PC-9 (cell line): ENCODE measurements at regions not wholly inside any gene's neighbourhood (a gene's known extent, or its start where the extent isn't known, plus 50 kb on each side); places are given as distances from the start of the nearest gene placed in this dataset.

ENCODE experiments used
- BruUV-seq: library from RNA; stranded (reverse); fragments of 400-500 nt; replicated peaks from 2 replicates; lab custom pipeline; 2021; lab: Mats Ljungman, UMichigan
- CTCF ChIA-PET: fragments of 300-600 bp; sonication (Branson Sonifier 250); formaldehyde crosslinking; loops from one replicate; lab custom pipeline; 2022; ENCODE audit warnings: antibody characterized with exemption; lab: Charles Lee
- POLR2A ChIA-PET: fragments of 300-600 bp; sonication (Branson Sonifier 250); formaldehyde crosslinking; loops from one replicate; lab custom pipeline; 2022; ENCODE audit warnings: antibody characterized with exemption; ENCODE audit not compliant: unreplicated experiment; lab: Charles Lee
- DNase-seq, 2 experiments: peaks; one replicate each; pipeline versions ENCODE4 v3.0.0 to v3.0.0-alpha.2; 2015 to 2022; ENCODE audit warnings: mixed read lengths in 1 of 2
- H2AFZ ChIP-seq: fragments of 200-600 bp; sonication (generic); 2 replicates; pipeline ENCODE4 v1.8.1; 2017; ENCODE audit warnings: antibody characterized with exemption
- H3F3A ChIP-seq: fragments of 200-600 bp; sonication (generic); 2 replicates; pipeline ENCODE4 v1.8.1; 2017; ENCODE audit warnings: antibody characterized with exemption, mild to moderate bottlenecking, low read depth; ENCODE audit not compliant: insufficient read depth
- H3K27ac ChIP-seq: fragments of 200-600 bp; sonication (generic); 2 replicates; pipeline ENCODE4 v1.6.1; 2016; ENCODE audit warnings: mixed run types
- H3K27me3 ChIP-seq: fragments of 200-600 bp; sonication (generic); 2 replicates; pipeline ENCODE4 v1.6.1; 2016; ENCODE audit warnings: low read depth, mixed run types; ENCODE audit not compliant: insufficient read depth
- H3K36me3 ChIP-seq: fragments of 200-600 bp; sonication (generic); 2 replicates; pipeline ENCODE4 v1.6.1; 2016; ENCODE audit warnings: low read depth, mixed run types
- H3K4me1 ChIP-seq: fragments of 200-600 bp; sonication (generic); replicated peaks from 2 replicates; pipeline ENCODE4 v1.6.1; 2016; ENCODE audit warnings: mixed run types; ENCODE audit not compliant: insufficient read depth
- H3K4me2 ChIP-seq: fragments of 200-600 bp; sonication (generic); 2 replicates; pipeline ENCODE4 v1.6.1; 2017; ENCODE audit warnings: mixed run types
- H3K4me3 ChIP-seq: fragments of 200-600 bp; sonication (generic); 2 replicates; pipeline ENCODE4 v1.6.1; 2016; ENCODE audit warnings: mixed run types
- H3K79me2 ChIP-seq: fragments of 200-600 bp; sonication (generic); 2 replicates; pipeline ENCODE4 v1.6.1; 2017; ENCODE audit warnings: low read depth, mixed run types
- H3K9me2 ChIP-seq: fragments of 200-600 bp; sonication (generic); 2 replicates; pipeline ENCODE4 v1.8.1; 2017; ENCODE audit warnings: mild to moderate bottlenecking; ENCODE audit not compliant: insufficient read depth
- H3K9me3 ChIP-seq: fragments of 200-600 bp; sonication (generic); 2 replicates; pipeline ENCODE4 v1.8.1; 2016; ENCODE audit warnings: low read depth; ENCODE audit not compliant: insufficient read depth
- H4K20me1 ChIP-seq: fragments of 200-600 bp; sonication (generic); 2 replicates; pipeline ENCODE4 v1.8.1; 2017; ENCODE audit not compliant: insufficient read depth
- EZH2 ChIP-seq: fragments of 200-600 bp; sonication (generic); IDR thresholded peaks from 2 replicates; pipeline ENCODE4 v1.8.0; 2017; ENCODE audit warnings: antibody characterized with exemption, low read depth
- intact Hi-C: fragments of 100-400 bp; cut with micrococcal nuclease; formaldehyde crosslinking; loops from one replicate; pipeline ENCODE4 v1.10.0; 2022; ENCODE audit not compliant: unreplicated experiment
- TF ChIP-seq, protein P1 (sequence below): fragments of 200-600 bp; sonication (generic); conservative IDR thresholded peaks from 2 replicates; pipeline ENCODE4 v1.6.1; 2017; ENCODE audit warnings: mixed run types, antibody characterized with exemption, mild to moderate bottlenecking, moderate library complexity

DNA sequence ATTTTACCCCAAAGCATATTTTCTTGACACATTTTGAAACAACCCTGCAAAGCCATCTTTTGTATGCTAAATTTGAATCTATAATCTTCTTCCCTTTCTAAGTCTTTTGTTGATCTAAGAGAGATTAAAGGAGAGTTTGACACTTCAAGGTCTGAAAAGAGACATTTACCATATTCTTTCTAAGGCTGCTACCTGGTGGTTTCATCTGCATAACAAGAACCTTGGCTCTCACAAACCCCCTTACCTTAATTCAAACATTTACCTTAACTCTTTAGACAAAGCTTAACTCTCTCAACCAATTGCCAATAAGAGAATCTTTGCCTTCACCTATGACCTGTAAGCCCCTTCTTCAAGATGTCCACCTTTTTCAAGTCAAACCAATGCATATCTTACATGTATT lies 1143.6 kb downstream of the CDH11 start:
- Histone ChIP-seq H3K4me2 (no peak overlapping the region), H4K20me1 (no peaks in the 10 kb centered on the region), H3K36me3 (no peaks in the 10 kb centered on the region), H3K9me3 (no peaks in the 10 kb centered on the region), H2AFZ (no peak overlapping the region), H3F3A (no peaks in the 10 kb centered on the region), H3K27ac (no peak overlapping the region), H3K79me2 (no peaks in the 10 kb centered on the region), H3K27me3 (no peaks in the 10 kb centered on the region; the same call in 1 of the 2 replicates), H3K4me3 (no peak overlapping the region), H3K9me2 (no peaks in the 10 kb centered on the region), H3K4me1 (no peaks in the 10 kb centered on the region)
- no peak for DNase-seq
- POLR2A ChIA-PET: no interaction called here
- CTCF ChIA-PET: no interaction called here
- TF ChIP-seq, protein P1, sequence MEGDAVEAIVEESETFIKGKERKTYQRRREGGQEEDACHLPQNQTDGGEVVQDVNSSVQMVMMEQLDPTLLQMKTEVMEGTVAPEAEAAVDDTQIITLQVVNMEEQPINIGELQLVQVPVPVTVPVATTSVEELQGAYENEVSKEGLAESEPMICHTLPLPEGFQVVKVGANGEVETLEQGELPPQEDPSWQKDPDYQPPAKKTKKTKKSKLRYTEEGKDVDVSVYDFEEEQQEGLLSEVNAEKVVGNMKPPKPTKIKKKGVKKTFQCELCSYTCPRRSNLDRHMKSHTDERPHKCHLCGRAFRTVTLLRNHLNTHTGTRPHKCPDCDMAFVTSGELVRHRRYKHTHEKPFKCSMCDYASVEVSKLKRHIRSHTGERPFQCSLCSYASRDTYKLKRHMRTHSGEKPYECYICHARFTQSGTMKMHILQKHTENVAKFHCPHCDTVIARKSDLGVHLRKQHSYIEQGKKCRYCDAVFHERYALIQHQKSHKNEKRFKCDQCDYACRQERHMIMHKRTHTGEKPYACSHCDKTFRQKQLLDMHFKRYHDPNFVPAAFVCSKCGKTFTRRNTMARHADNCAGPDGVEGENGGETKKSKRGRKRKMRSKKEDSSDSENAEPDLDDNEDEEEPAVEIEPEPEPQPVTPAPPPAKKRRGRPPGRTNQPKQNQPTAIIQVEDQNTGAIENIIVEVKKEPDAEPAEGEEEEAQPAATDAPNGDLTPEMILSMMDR: no peak
- TF ChIP-seq EZH2: no peak
- intact Hi-C loops: no loop called here
- no TSS peak for BruUV-seq

DNA sequence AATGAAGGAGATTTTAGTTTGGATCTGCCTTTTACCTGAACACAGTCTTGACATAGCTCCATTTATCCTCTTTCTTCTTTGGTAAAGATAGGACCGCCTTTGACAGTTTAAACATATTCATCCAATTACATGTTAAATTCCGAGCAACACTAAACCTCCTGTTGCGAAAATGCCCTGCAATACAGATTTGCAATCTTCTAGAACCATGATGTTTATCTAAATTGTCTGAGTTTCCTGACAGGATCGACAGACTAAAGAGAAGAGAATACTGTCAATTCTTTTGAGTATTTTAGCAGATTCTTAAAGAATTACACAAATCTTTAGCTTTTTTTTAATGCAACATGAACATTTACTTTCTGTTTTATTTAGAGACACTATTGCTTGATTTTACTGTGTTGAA lies 1145.5 kb downstream of the CDH11 start:
- Histone ChIP-seq H3K27me3 (no peaks in the 10 kb centered on the region; the same call in 1 of the 2 replicates), H3K27ac (no peak overlapping the region), H3K36me3 (no peaks in the 10 kb centered on the region), H4K20me1 (no peaks in the 10 kb centered on the region), H3K4me2 (no peak overlapping the region), H3K79me2 (no peaks in the 10 kb centered on the region), H3K9me3 (no peaks in the 10 kb centered on the region), H3K4me1 (no peaks in the 10 kb centered on the region), H3K9me2 (no peaks in the 10 kb centered on the region), H2AFZ (no peak overlapping the region), H3K4me3 (no peak overlapping the region), H3F3A (no peaks in the 10 kb centered on the region)
- no peak for DNase-seq
- BruUV-seq: no TSS peak
- no peak for TF ChIP-seq EZH2
- TF ChIP-seq, protein P1: no peak
- ChIA-PET CTCF (no interaction called here), POLR2A (no interaction called here)
- intact Hi-C loops: no loop called here

GRCh38 chr16:63975669-63976068 lies 1146.2 kb downstream of the CDH11 start:
- Histone ChIP-seq H3K4me1 (no peaks in the 10 kb centered on the region), H2AFZ (no peak overlapping the region), H3K9me3 (no peaks in the 10 kb centered on the region), H3K4me3 (no peak overlapping the region), H3F3A (no peaks in the 10 kb centered on the region), H3K79me2 (no peaks in the 10 kb centered on the region), H3K4me2 (no peak overlapping the region), H3K27ac (no peak overlapping the region), H4K20me1 (no peaks in the 10 kb centered on the region), H3K36me3 (no peaks in the 10 kb centered on the region), H3K9me2 (no peaks in the 10 kb centered on the region), H3K27me3 (no peaks in the 10 kb centered on the region; the same call in 1 of the 2 replicates)
- no peak for TF ChIP-seq EZH2
- TF ChIP-seq, protein P1: no peak
- ChIA-PET CTCF (no interaction called here), POLR2A (no interaction called here)
- no TSS peak for BruUV-seq
- intact Hi-C loops: no loop called here
- no peak for DNase-seq
